Prostate gland (tissue), 2 donors: ENCODE measurements at regions not wholly inside any gene's neighbourhood (a gene's known extent, or its start where the extent isn't known, plus 50 kb on each side); places are given as distances from the start of the nearest gene placed in this dataset.

Experiments
- POLR2A ChIP-seq: fragments of 450-650 bp; IDR thresholded peaks from one replicate; pipeline ENCODE4 v1.6.1; 2016; ENCODE audit warnings: antibody characterized with exemption, mild to moderate bottlenecking
- POLR2AphosphoS5 ChIP-seq: sonication (generic); formaldehyde crosslinking; IDR thresholded peaks from one replicate; pipeline ENCODE4 v1.6.1; 2017; ENCODE audit warnings: antibody characterized with exemption
- TF ChIP-seq, protein P1 (sequence below), 4 experiments: fragments of 200-600 bp in 2 of 4; fragments of 450-650 bp in 2 of 4; sonication (generic) in 2 of 4; IDR thresholded peaks; 1 replicate in 3 of 4; 2 replicates in 1 of 4; pipeline ENCODE4 v1.5.1; 2016 to 2019; ENCODE audit warnings: antibody characterized with exemption in 4 of 4, mild to moderate bottlenecking in 2 of 4, moderate library complexity in 2 of 4

GRCh38 chr4:19152264-19152663 is 1099.4 kb upstream of the SLIT2 start:
- TF ChIP-seq, protein P1, sequence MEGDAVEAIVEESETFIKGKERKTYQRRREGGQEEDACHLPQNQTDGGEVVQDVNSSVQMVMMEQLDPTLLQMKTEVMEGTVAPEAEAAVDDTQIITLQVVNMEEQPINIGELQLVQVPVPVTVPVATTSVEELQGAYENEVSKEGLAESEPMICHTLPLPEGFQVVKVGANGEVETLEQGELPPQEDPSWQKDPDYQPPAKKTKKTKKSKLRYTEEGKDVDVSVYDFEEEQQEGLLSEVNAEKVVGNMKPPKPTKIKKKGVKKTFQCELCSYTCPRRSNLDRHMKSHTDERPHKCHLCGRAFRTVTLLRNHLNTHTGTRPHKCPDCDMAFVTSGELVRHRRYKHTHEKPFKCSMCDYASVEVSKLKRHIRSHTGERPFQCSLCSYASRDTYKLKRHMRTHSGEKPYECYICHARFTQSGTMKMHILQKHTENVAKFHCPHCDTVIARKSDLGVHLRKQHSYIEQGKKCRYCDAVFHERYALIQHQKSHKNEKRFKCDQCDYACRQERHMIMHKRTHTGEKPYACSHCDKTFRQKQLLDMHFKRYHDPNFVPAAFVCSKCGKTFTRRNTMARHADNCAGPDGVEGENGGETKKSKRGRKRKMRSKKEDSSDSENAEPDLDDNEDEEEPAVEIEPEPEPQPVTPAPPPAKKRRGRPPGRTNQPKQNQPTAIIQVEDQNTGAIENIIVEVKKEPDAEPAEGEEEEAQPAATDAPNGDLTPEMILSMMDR (IDR thresholded peaks at IDR 0.05): no peak
- TF ChIP-seq POLR2AphosphoS5 (no peak), POLR2A (no peak)
